ENCODE measurements at regions not wholly inside any gene's neighbourhood (a gene's known extent, or its start where the extent isn't known, plus 50 kb on each side); places are given as distances from the start of the nearest gene placed in this dataset.

- TF ChIP-seq CTCF (IDR thresholded peaks at IDR 0.05; ENCODE audit: low read depth, low read length, poor library complexity, severe bottlenecking) (no peak), EZH2phosphoT487 (IDR thresholded peaks at IDR 0.05; ENCODE audit: borderline replicate concordance, low read length) (no peak)
Measured at GRCh38 chrX:4397471-4397870, 684.0 kb upstream of the PRKX start.

Data from DOHH2 (cell line).